ENCODE measurements at regions not wholly inside any gene's neighbourhood (a gene's known extent, or its start where the extent isn't known, plus 50 kb on each side); places are given as distances from the start of the nearest gene placed in this dataset.

DNA sequence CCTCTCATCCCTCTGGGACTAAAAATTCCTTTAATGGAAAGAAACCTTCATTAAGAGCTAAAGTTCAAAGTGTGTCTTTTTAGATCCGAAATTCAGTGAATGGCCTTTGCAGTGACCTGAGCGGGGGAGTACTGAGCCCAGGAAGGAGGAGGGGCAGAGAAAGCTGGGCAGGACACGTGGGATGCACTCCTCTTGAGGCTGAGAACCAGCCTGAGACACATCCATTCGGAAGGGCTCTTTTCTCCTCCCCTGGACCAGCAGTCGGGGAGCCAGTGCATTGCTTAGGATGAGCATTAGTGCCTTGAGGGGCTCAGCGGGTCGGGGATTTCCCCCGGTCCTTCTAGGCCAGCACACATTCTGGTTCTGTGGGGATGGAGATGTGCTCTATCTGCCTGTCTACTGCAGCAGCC lies 258.9 kb upstream of the B3GAT1 start (continued):
- TF ChIP-seq ZNF347 (CRISPR knock-in tag; IDR thresholded peaks at IDR 0.05; ENCODE audit: low read depth) (no peak), TFE3 (CRISPR knock-in tag; IDR thresholded peaks at IDR 0.05) (no peak), MTA3 (IDR thresholded peaks at IDR 0.05; ENCODE audit: borderline replicate concordance) (no peak), CBX8 (IDR thresholded peaks at IDR 0.05; ENCODE audit: borderline replicate concordance, extremely low read depth, low read depth, low read length, poor library complexity, severe bottlenecking) (no peak), ZNF584 (CRISPR knock-in tag; IDR thresholded peaks at IDR 0.05; ENCODE audit: low read depth) (no peak), CCAR2 (IDR thresholded peaks at IDR 0.05; ENCODE audit: low read depth, low read length) (no peak), MXI1 (IDR thresholded peaks at IDR 0.05; ENCODE audit: low read depth, low read length) (no peak)
- TF ChIP-seq, protein P1, sequence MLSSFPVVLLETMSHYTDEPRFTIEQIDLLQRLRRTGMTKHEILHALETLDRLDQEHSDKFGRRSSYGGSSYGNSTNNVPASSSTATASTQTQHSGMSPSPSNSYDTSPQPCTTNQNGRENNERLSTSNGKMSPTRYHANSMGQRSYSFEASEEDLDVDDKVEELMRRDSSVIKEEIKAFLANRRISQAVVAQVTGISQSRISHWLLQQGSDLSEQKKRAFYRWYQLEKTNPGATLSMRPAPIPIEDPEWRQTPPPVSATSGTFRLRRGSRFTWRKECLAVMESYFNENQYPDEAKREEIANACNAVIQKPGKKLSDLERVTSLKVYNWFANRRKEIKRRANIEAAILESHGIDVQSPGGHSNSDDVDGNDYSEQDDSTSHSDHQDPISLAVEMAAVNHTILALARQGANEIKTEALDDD (IDR thresholded peaks at IDR 0.05): no peak

DNA sequence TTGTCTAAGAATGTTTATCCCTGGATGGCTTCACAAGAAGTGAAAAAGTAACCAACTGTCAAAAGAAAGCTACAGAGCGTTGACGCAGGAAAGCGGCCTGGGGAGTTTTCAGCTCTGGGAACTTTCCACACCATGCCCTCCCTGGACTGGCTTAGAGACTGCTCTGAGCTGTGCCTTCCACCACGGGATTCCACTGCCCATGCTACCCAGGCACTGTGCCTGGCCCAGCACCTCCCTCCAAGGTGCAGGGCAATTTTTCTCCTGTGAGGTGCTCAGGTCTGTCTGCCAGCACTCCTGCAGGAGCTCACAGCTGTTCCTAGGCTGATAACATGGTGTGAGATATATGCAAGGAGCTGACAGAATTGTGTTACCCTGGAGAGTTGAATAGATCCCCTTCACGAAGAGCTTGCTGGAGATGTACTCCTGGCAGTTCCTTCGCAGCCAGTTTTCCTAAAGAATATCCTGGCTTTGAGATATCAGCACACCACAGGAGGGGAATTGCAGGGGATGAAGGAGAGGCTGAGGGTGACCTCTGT lies 258.3 kb upstream of the B3GAT1 start:
- 2% methylated on average over 6 of the region's 6 CpGs for WGBS (ENCODE audit: insufficient coverage, low coverage, missing lambda C conversion rate)
- POLR2A ChIA-PET: interaction anchor here (0.6 kb wide), 2 partner anchors 9 to 32 kb away, joined by 3 read pairs; no protein-coding TSS in a partner anchor
- no peak overlapping the region for H3K4me2 ChIP-seq (ENCODE audit: insufficient read depth, low read length)
- TF ChIP-seq, protein P2, sequence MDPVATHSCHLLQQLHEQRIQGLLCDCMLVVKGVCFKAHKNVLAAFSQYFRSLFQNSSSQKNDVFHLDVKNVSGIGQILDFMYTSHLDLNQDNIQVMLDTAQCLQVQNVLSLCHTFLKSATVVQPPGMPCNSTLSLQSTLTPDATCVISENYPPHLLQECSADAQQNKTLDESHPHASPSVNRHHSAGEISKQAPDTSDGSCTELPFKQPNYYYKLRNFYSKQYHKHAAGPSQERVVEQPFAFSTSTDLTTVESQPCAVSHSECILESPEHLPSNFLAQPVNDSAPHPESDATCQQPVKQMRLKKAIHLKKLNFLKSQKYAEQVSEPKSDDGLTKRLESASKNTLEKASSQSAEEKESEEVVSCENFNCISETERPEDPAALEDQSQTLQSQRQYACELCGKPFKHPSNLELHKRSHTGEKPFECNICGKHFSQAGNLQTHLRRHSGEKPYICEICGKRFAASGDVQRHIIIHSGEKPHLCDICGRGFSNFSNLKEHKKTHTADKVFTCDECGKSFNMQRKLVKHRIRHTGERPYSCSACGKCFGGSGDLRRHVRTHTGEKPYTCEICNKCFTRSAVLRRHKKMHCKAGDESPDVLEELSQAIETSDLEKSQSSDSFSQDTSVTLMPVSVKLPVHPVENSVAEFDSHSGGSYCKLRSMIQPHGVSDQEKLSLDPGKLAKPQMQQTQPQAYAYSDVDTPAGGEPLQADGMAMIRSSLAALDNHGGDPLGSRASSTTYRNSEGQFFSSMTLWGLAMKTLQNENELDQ (CRISPR knock-in tag; IDR thresholded peaks at IDR 0.05; ENCODE audit: borderline replicate concordance): no peak
- TF ChIP-seq SMARCE1 (IDR thresholded peaks at IDR 0.05) (no peak), HSF4 (CRISPR knock-in tag; IDR thresholded peaks at IDR 0.05; ENCODE audit: borderline replicate concordance) (no peak), RHOXF2B (CRISPR knock-in tag; conservative IDR thresholded peaks at IDR 0.05) (no peak)

More for the DNA sequence above, 258.3 kb upstream of the B3GAT1 start:
- Histone ChIP-seq H4K20me1 (replicated peaks; ENCODE audit: control insufficient read depth, insufficient read depth, low read length) (0 out of 2 replicates have a peak, but pooled peaks cover 4% of the 10 kb centered on the region), H3K9me1 (ENCODE audit: control insufficient read depth, insufficient read depth, low read length) (no peaks in the 10 kb centered on the region), H2AFZ (ENCODE audit: low read depth, low read length) (no peak overlapping the region), H3K9ac (ENCODE audit: insufficient read depth in 1 of 2, low read depth in 2 of 2, low read length in 2 of 2) (no peak overlapping the region), H3K27ac (ENCODE audit: extremely low read depth, low read depth, low read length) (no peak overlapping the region), H3K36me3 (ENCODE audit: control insufficient read depth, insufficient read depth, low read length) (no peaks in the 10 kb centered on the region), H3K27me3 (ENCODE audit: control insufficient read depth in 2 of 2, insufficient read depth in 2 of 2, low read length in 2 of 2) (peaks cover 2 to 45% of the 10 kb centered on the region in 2 experiments; a peak in 3 of 5 replicates), H3K4me3 (no peak overlapping the region), H3K4me1 (replicated peaks in 1 of 2; ENCODE audit: control insufficient read depth in 2 of 2, insufficient read depth in 2 of 2, low read length in 2 of 2) (no peaks in the 10 kb centered on the region), H3K79me2 (ENCODE audit: control insufficient read depth, insufficient read depth, low read length) (no peaks in the 10 kb centered on the region), H3K9me3 (replicated peaks; ENCODE audit: control insufficient read depth, insufficient read depth, low read depth, low read length) (no peaks in the 10 kb centered on the region)
- BruUV-seq (replicated peaks): no TSS peak
- CTCF ChIA-PET (ENCODE audit: low intra/inter-chr PET ratio): no interaction called here
- in situ Hi-C loops (cut with MboI) (no loop called here), intact Hi-C loops (cut with micrococcal nuclease) (no loop called here)
- ATAC-seq (no peak), DNase-seq (ENCODE audit: extremely low read depth in 1 of 4, low spot score in 3 of 4) (no peak), FAIRE-seq (no peak)
